GM21367 (cell line): ENCODE measurements at regions not wholly inside any gene's neighbourhood (a gene's known extent, or its start where the extent isn't known, plus 50 kb on each side); places are given as distances from the start of the nearest gene placed in this dataset.
"Not testable (repeated sequence)": the region's sequence is repeated elsewhere in the genome, so short reads cannot be mapped to it uniquely, and the experiment has no call there.

Experiments used
- ATAC-seq: cut with Tn5 transposase; IDR thresholded peaks from one replicate; pipeline ENCODE4 v1.9.1; 2021; ENCODE audit not compliant: unreplicated experiment

- not testable (repeated sequence) for ATAC-seq
These were observed 56.1 kb downstream of the ZNF22 start for GRCh38 chr10:45056806-45057205.

- no peak for ATAC-seq
These were observed 57.9 kb downstream of the ZNF22 start for GRCh38 chr10:45058580-45058979.

- no peak for ATAC-seq
These were observed 58.4 kb downstream of the ZNF22 start for GRCh38 chr10:45058992-45059561.

GRCh38 chr10:45059632-45060031, 58.9 kb downstream of the ZNF22 start:
- ATAC-seq = no peak

GRCh38 chr10:45061982-45062381, 61.3 kb downstream of the ZNF22 start:
- ATAC-seq = no peak

GRCh38 chr10:45063591-45064231, 63.0 kb downstream of the ZNF22 start:
- ATAC-seq = no peak

GRCh38 chr10:45064998-45065397, 64.3 kb downstream of the ZNF22 start:
- ATAC-seq = no peak

GRCh38 chr10:45071043-45071813, 70.5 kb downstream of the ZNF22 start:
- no peak for ATAC-seq

- ATAC-seq = no peak
These were observed 74.5 kb downstream of the ZNF22 start for GRCh38 chr10:45075216-45075615.

- ATAC-seq = no peak
These were observed 75.2 kb downstream of the ZNF22 start for GRCh38 chr10:45075826-45076380.

GRCh38 chr10:45076891-45077290, 76.2 kb downstream of the ZNF22 start:
- ATAC-seq = no peak

GRCh38 chr10:45080331-45080730, 79.6 kb downstream of the ZNF22 start:
- ATAC-seq = no peak

- no peak for ATAC-seq
These were observed 81.5 kb downstream of the ZNF22 start for GRCh38 chr10:45082176-45082575.

- no peak for ATAC-seq
These were observed 91.2 kb downstream of the ZNF22 start for GRCh38 chr10:45091968-45092367.

GRCh38 chr10:45093945-45094344, 93.2 kb downstream of the ZNF22 start:
- no peak for ATAC-seq

- ATAC-seq = no peak
These were observed 94.6 kb downstream of the ZNF22 start for GRCh38 chr10:45095286-45095685.

- ATAC-seq = no peak
These were observed 95.3 kb downstream of the ZNF22 start for GRCh38 chr10:45096001-45096400.

- no peak for ATAC-seq
These were observed 99.7 kb downstream of the ZNF22 start for GRCh38 chr10:45100429-45100828.

- no peak for ATAC-seq
These were observed 104.0 kb downstream of the ZNF22 start for GRCh38 chr10:45104674-45105073.

GRCh38 chr10:45105309-45105708, 104.6 kb downstream of the ZNF22 start:
- not testable (repeated sequence) for ATAC-seq

- ATAC-seq = no peak
These were observed 105.6 kb downstream of the ZNF22 start for GRCh38 chr10:45106236-45106856.
